GM06990 (cell line): ENCODE measurements at regions not wholly inside any gene's neighbourhood (a gene's known extent, or its start where the extent isn't known, plus 50 kb on each side); places are given as distances from the start of the nearest gene placed in this dataset.

Experiments used
- DNase-seq: peaks from one replicate; pipeline ENCODE4 v3.0.0-alpha.2; 2011; ENCODE audit not compliant: insufficient read length; ENCODE audit errors: extremely low read depth
- H3K27me3 ChIP-seq: replicated peaks from 2 replicates; pipeline ENCODE4 v1.6.0; 2011; ENCODE audit warnings: low read length; ENCODE audit not compliant: control insufficient read depth, insufficient read depth
- H3K36me3 ChIP-seq: 2 replicates; pipeline ENCODE4 v1.5.1; 2011; ENCODE audit warnings: low read length; ENCODE audit not compliant: control insufficient read depth, insufficient read depth
- H3K4me3 ChIP-seq: replicated peaks from 2 replicates; pipeline ENCODE4 v1.5.1; 2011; ENCODE audit warnings: low read depth, mild to moderate bottlenecking, control low read depth, low read length
- CTCF ChIP-seq: IDR thresholded peaks from 2 replicates; pipeline ENCODE4 v1.5.1; 2011; ENCODE audit warnings: low read length, control low read depth, mild to moderate bottlenecking, inconsistent platforms; ENCODE audit not compliant: insufficient read depth, poor library complexity, severe bottlenecking

DNA sequence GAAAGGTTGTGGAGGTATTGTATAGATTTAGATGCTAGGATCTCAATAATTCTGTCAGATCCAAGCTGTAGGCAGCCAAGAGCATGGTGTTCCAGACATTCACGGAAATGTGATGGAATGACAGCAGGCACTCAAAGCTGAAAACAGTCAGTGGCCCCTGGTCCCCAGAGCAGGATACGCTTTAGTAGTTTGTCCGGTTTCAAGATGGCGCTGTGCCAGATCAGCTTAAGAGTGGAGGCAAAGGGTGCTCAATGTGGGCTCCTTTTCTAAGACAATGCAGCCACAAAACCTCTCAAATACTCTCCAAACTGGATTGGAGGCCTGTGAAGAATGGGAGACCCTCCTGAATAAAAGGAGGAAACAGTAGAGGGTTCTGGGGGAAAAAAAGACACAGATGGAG lies 291.2 kb upstream of the HS3ST1 start:
- Histone ChIP-seq H3K4me3 (no peak overlapping the region), H3K27me3 (no peaks in the 10 kb centered on the region), H3K36me3 (no peaks in the 10 kb centered on the region)
- no peak for DNase-seq
- TF ChIP-seq CTCF: no peak

DNA sequence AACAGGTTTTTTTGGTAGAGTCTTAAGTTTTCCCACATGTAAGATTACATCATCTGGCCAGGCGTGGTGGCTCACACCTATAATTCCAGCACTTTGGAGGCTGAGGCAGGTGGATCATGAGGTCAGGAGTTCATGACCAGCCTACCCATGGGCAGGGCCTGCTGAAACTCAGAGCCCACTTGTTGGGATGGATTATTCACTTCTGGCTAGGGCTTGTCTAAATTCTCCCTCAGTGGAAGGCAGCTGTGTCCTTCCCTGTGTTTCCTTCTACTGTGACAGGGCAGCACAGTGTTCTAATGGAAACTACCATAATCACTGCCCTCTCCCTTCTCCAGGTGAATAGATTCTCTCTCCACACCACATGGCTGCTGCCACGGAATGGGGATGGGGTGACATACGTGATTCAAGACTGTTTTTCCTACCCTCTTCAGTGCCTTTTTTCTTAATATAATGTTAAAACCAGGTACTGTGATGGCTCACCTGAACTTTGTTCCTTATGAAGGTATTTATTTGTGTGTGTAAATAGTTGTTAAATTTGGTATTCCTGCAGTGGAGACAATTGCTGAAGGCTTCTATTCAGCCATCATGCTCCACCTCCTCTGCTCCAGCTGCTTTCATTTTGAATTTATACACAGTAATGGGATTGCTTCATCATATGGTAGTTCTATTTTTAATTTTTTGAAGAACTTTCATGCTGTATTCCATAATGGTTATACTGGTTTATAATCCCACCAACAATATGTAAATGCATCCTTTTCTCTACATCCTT lies 287.2 kb upstream of the HS3ST1 start:
- TF ChIP-seq CTCF: no peak
- Histone ChIP-seq H3K36me3 (no peaks in the 10 kb centered on the region), H3K27me3 (no peaks in the 10 kb centered on the region), H3K4me3 (no peak overlapping the region)
- no peak for DNase-seq

DNA sequence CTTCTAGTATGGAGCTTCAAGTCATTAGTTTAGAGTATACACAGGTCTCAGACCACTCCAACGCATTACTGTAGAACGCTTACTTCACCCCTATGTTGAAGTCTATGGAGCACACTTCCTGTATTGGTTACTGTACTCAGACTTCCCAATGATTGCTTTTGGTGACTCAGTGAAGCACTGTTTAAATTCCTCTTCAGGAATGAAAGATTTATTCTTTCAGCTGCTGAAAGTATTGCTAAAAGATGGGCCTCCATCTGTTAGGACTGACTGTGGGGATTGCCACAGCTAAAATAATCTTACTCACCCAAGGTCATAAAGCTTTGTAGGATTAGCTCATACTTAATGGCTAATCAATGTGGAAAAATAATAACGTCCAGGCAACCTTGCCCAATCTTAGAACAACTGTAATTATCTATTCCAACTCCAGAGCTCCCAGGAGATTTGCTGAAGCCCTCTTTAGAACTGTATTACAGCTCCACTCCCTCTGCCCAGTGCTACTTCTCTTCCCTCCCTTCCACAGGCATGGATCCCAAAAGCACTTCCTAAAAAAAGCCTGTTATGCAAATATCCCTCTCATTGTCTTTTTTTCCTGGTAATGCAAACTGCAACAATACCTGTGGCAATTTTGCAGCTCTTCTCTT lies 281.9 kb upstream of the HS3ST1 start:
- no peak overlapping the region for H3K4me3 ChIP-seq
- H3K36me3 ChIP-seq: no peaks in the 10 kb centered on the region
- TF ChIP-seq CTCF: no peak
- DNase-seq: no peak
- H3K27me3 ChIP-seq: no peaks in the 10 kb centered on the region

DNA sequence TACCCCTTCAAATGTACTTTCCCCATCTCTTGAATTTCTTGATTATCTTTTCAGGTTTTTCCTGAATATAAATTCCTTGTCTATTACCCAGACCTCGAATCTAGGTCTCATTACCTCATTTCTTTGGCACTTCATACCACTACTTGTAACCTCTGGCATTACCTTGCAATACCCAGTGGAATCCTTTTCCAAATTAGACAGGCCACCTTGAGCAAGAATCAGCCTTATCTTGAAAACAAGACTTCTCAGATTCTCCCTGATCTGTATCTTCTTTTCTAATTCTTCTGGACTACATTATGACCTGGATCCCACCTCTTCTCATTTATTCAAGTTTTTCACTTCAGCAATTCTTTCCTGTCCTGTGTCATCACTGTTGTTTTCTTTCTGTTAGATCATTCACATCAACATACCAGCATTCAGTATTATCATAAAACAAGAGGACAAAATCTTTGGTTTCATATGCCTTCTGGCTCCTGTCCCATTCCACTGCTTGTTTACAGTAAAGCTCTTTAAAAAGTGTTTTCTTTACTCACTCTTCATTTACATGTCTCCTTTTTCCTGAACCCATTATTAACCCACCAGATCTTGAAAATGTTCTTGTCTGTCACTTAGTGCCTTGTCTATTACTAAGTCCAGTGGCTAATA lies 275.6 kb upstream of the HS3ST1 start:
- H3K27me3 ChIP-seq: no peaks in the 10 kb centered on the region
- DNase-seq: no peak
- TF ChIP-seq CTCF: no peak
- H3K4me3 ChIP-seq: no peak overlapping the region
- no peaks in the 10 kb centered on the region for H3K36me3 ChIP-seq

GRCh38 chr4:11702886-11703557 lies 274.3 kb upstream of the HS3ST1 start:
- no peaks in the 10 kb centered on the region for H3K27me3 ChIP-seq
- TF ChIP-seq CTCF: no peak
- DNase-seq: no peak
- no peak overlapping the region for H3K4me3 ChIP-seq
- no peaks in the 10 kb centered on the region for H3K36me3 ChIP-seq
